ENCODE measurements at regions not wholly inside any gene's neighbourhood (a gene's known extent, or its start where the extent isn't known, plus 50 kb on each side); places are given as distances from the start of the nearest gene placed in this dataset.

- ChIA-PET CTCF (ENCODE audit: partially characterized antibody) (no interaction called here), POLR2A (ENCODE audit: partially characterized antibody) (no interaction called here)
- WGBS, 2 experiments (ENCODE audit: extremely low coverage in 1 of 2, insufficient coverage in 1 of 2, insufficient read length in 1 of 2, insufficient replicate concordance in 2 of 2, low coverage in 1 of 2, low lambda C conversion rate in 2 of 2, missing lambda C conversion rate in 1 of 2), result 61% methylated on average over 3 of the region's 3 CpGs; no CpG with 5 or more reads in 1 of the 2 experiments
- H4K91ac ChIP-seq (replicated peaks; ENCODE audit: insufficient read length, low read length), result no peak overlapping the region
- H3K9ac ChIP-seq (replicated peaks in 1 of 4; ENCODE audit: extremely low read depth in 1 of 4, low read depth in 3 of 4, low read length in 3 of 4), result no peak overlapping the region
- no peak overlapping the region for H2BK120ac ChIP-seq (replicated peaks; ENCODE audit: low read depth, low read length)
- H3K36me3 ChIP-seq (ENCODE audit: control insufficient read depth in 2 of 4, insufficient read depth in 4 of 4, low read length in 3 of 4), result no peaks in the 10 kb centered on the region
- H3K18ac ChIP-seq (ENCODE audit: extremely low read depth, low read length), result no peak overlapping the region
- TF ChIP-seq SRF (IDR thresholded peaks at IDR 0.05; ENCODE audit: low read depth, low read length) (no peak), JUN (IDR thresholded peaks at IDR 0.05; ENCODE audit: low read depth, low read length) (no peak), ASH2L (IDR thresholded peaks at IDR 0.05; ENCODE audit: low read length) (no peak), TEAD4 (IDR thresholded peaks at IDR 0.05; ENCODE audit: low read depth, low read length) (no peak)
- H2BK5ac ChIP-seq (ENCODE audit: low read depth, low read length), result no peak overlapping the region
- H2BK20ac ChIP-seq (ENCODE audit: low read length), result no peak overlapping the region
- no peak overlapping the region for H4K5ac ChIP-seq (ENCODE audit: insufficient read length, low read depth, low read length)
- H3K14ac ChIP-seq (ENCODE audit: insufficient read length), result no peak overlapping the region
- no peaks in the 10 kb centered on the region for H3K79me2 ChIP-seq (ENCODE audit: control insufficient read depth in 1 of 2, insufficient read depth in 2 of 2, low read length in 2 of 2)
- H2BK12ac ChIP-seq (ENCODE audit: low read depth, low read length), result no peak overlapping the region
- no peaks in the 10 kb centered on the region for H3K27me3 ChIP-seq (replicated peaks in 1 of 4; ENCODE audit: control insufficient read depth in 3 of 4, extremely low read depth in 1 of 4, insufficient read depth in 3 of 4, low read length in 3 of 4)
- no peaks in the 10 kb centered on the region for H4K20me1 ChIP-seq (replicated peaks in 1 of 2; ENCODE audit: control insufficient read depth in 1 of 2, insufficient read depth in 2 of 2, low read length in 2 of 2)
- H2AK5ac ChIP-seq (ENCODE audit: low read depth, low read length), result no peak overlapping the region
- H3K4me1 ChIP-seq (replicated peaks in 1 of 4; ENCODE audit: control insufficient read depth in 3 of 4, insufficient read depth in 4 of 4, low read length in 3 of 4), result no peaks in the 10 kb centered on the region
- H3K56ac ChIP-seq (replicated peaks; ENCODE audit: insufficient read length, low read depth, low read length), result no peak overlapping the region
- H3K27ac ChIP-seq (ENCODE audit: low read depth, low read length), result no peak overlapping the region
- H3K9me3 ChIP-seq (ENCODE audit: insufficient read depth in 2 of 2, low read depth in 1 of 2, low read length in 1 of 2), result peaks cover 0 to 6% of the 10 kb centered on the region in 2 experiments; a peak in 1 of 4 replicates
- H3K4ac ChIP-seq (replicated peaks; ENCODE audit: insufficient read length, low read depth, low read length), result no peak overlapping the region
- H3K23ac ChIP-seq (ENCODE audit: insufficient read length), result no peak overlapping the region
- no peaks in the 10 kb centered on the region for H3K79me1 ChIP-seq (ENCODE audit: low read depth, low read length)
- no peak overlapping the region for H3K4me2 ChIP-seq (ENCODE audit: insufficient read depth in 1 of 2, low read depth in 2 of 2, low read length in 2 of 2)
- H4K8ac ChIP-seq (ENCODE audit: extremely low read depth, insufficient read depth, low read length), result no peak overlapping the region
- no peak overlapping the region for H2BK15ac ChIP-seq (ENCODE audit: low read length)
- no peaks in the 10 kb centered on the region for H3K23me2 ChIP-seq (ENCODE audit: low read depth, low read length)
- no peak for FAIRE-seq
- H3K4me3 ChIP-seq (ENCODE audit: extremely low read depth in 1 of 4, insufficient read depth in 2 of 4, low read depth in 3 of 4, low read length in 4 of 4), result no peak overlapping the region
- DNase-seq (ENCODE audit: low read depth in 1 of 2, low spot score in 2 of 2), result no peak
- H2AFZ ChIP-seq (ENCODE audit: low read length), result no peak overlapping the region
Observed at GRCh38 chr18:30066288-30066687, 976.3 kb downstream of the DSC3 start.
